ENCODE measurements at regions not wholly inside any gene's neighbourhood (a gene's known extent, or its start where the extent isn't known, plus 50 kb on each side); places are given as distances from the start of the nearest gene placed in this dataset.

DNA sequence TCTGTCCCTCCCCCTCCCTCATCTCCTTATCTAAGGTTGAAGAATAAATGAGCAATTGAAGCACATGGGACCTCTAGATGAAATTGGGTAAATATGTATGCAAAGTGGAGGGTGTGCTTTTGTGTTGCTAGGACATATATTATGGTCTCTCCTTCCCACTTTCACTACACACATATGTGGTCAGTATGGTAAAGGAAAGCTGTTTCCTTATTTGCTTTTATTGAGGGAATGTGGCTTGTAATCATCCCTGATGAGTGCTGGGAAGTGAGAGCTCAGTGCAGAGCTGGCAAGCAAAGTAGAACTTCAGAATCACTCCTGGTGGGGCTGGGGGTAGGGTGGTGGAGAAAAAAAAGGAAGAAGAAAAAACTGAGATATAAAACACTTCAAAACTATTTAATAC, 189.9 kb upstream of the ATP5MC3 start:
- DNase-seq (ENCODE audit: low read depth in 1 of 2, low spot score in 2 of 2), result no peak
- Histone ChIP-seq H3K4me1 (replicated peaks in 1 of 4; ENCODE audit: control insufficient read depth in 3 of 4, insufficient read depth in 4 of 4, low read length in 3 of 4) (peaks cover 0 to 9% (median 3%) of the 10 kb centered on the region in 4 experiments; a peak in 4 of 7 replicates), H2BK15ac (ENCODE audit: low read length) (no peak overlapping the region)

More for the DNA sequence above, 189.9 kb upstream of the ATP5MC3 start:
- H3K4ac ChIP-seq (replicated peaks; ENCODE audit: insufficient read length, low read depth, low read length), result no peak overlapping the region
- no peak overlapping the region for H3K9ac ChIP-seq (replicated peaks in 1 of 4; ENCODE audit: extremely low read depth in 1 of 4, low read depth in 3 of 4, low read length in 3 of 4)
- no peak overlapping the region for H4K5ac ChIP-seq (ENCODE audit: insufficient read length, low read depth, low read length)
- H4K20me1 ChIP-seq (replicated peaks in 1 of 2; ENCODE audit: control insufficient read depth in 1 of 2, insufficient read depth in 2 of 2, low read length in 2 of 2), result no peaks in the 10 kb centered on the region
- H4K91ac ChIP-seq (replicated peaks; ENCODE audit: insufficient read length, low read length), result no peak overlapping the region
- ChIA-PET POLR2A (ENCODE audit: partially characterized antibody) (no interaction called here), CTCF (ENCODE audit: partially characterized antibody) (interaction anchor here (0.9 to 1.1 kb wide), 4 partner anchors 8 to 711 kb away, joined by 3 to 5 read pairs (median 4); no protein-coding TSS in a partner anchor)
- no peak overlapping the region for H2AFZ ChIP-seq (ENCODE audit: low read length)
- no peak overlapping the region for H2BK20ac ChIP-seq (ENCODE audit: low read length)
- no peak overlapping the region for H2BK12ac ChIP-seq (ENCODE audit: low read depth, low read length)
- no peaks in the 10 kb centered on the region for H3K27me3 ChIP-seq (replicated peaks in 1 of 4; ENCODE audit: control insufficient read depth in 3 of 4, extremely low read depth in 1 of 4, insufficient read depth in 3 of 4, low read length in 3 of 4)
- no peak overlapping the region for H2BK120ac ChIP-seq (replicated peaks; ENCODE audit: low read depth, low read length)
- no peak overlapping the region for H3K27ac ChIP-seq (ENCODE audit: low read depth, low read length)
- no peak overlapping the region for H3K23ac ChIP-seq (ENCODE audit: insufficient read length)
- H3K79me2 ChIP-seq (ENCODE audit: control insufficient read depth in 1 of 2, insufficient read depth in 2 of 2, low read length in 2 of 2), result no peaks in the 10 kb centered on the region
- TF ChIP-seq KDM5A (IDR thresholded peaks at IDR 0.05; ENCODE audit: low read length), result no peak
- TF ChIP-seq BACH1 (IDR thresholded peaks at IDR 0.05; ENCODE audit: low read length), result no peak
- no peak for TF ChIP-seq PHF8 (conservative IDR thresholded peaks at IDR 0.05; ENCODE audit: low read depth, low read length)
- TF ChIP-seq, protein P1, sequence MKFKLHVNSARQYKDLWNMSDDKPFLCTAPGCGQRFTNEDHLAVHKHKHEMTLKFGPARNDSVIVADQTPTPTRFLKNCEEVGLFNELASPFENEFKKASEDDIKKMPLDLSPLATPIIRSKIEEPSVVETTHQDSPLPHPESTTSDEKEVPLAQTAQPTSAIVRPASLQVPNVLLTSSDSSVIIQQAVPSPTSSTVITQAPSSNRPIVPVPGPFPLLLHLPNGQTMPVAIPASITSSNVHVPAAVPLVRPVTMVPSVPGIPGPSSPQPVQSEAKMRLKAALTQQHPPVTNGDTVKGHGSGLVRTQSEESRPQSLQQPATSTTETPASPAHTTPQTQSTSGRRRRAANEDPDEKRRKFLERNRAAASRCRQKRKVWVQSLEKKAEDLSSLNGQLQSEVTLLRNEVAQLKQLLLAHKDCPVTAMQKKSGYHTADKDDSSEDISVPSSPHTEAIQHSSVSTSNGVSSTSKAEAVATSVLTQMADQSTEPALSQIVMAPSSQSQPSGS (IDR thresholded peaks at IDR 0.05; ENCODE audit: low read length), result no peak
- no peak for TF ChIP-seq POLR2A (IDR thresholded peaks at IDR 0.05; ENCODE audit: control extremely low read depth in 1 of 2, low read depth in 2 of 2, low read length in 2 of 2)
- no peak for TF ChIP-seq JUN (IDR thresholded peaks at IDR 0.05; ENCODE audit: low read depth, low read length)
- TF ChIP-seq NRF1 (IDR thresholded peaks at IDR 0.05; ENCODE audit: low read depth, low read length), result no peak
- TF ChIP-seq CBX5 (IDR thresholded peaks at IDR 0.05; ENCODE audit: low read depth, low read length), result no peak
- no peak for TF ChIP-seq ZNF274 (IDR thresholded peaks at IDR 0.05; ENCODE audit: borderline replicate concordance, extremely low read depth, low read length)
- TF ChIP-seq EGR1 (IDR thresholded peaks at IDR 0.05; ENCODE audit: borderline replicate concordance, low read depth, low read length), result no peak
- TF ChIP-seq SP2 (IDR thresholded peaks at IDR 0.05; ENCODE audit: low read length), result no peak
- no peak for FAIRE-seq
- no peak overlapping the region for H2AK5ac ChIP-seq (ENCODE audit: low read depth, low read length)
- no peak overlapping the region for H2BK5ac ChIP-seq (ENCODE audit: low read depth, low read length)
- no peak overlapping the region for H3K4me3 ChIP-seq (ENCODE audit: extremely low read depth in 1 of 4, insufficient read depth in 2 of 4, low read depth in 3 of 4, low read length in 4 of 4)
- no peaks in the 10 kb centered on the region for H3K36me3 ChIP-seq (ENCODE audit: control insufficient read depth in 2 of 4, insufficient read depth in 4 of 4, low read length in 3 of 4)
- H3K4me2 ChIP-seq (ENCODE audit: insufficient read depth in 1 of 2, low read depth in 2 of 2, low read length in 2 of 2), result no peak overlapping the region
- H3K23me2 ChIP-seq (ENCODE audit: low read depth, low read length), result no peaks in the 10 kb centered on the region; the same call in 1 of the 2 replicates
- no peaks in the 10 kb centered on the region for H3K9me3 ChIP-seq (ENCODE audit: insufficient read depth in 2 of 2, low read depth in 1 of 2, low read length in 1 of 2)
- no peak overlapping the region for H3K14ac ChIP-seq (ENCODE audit: insufficient read length)
- no peak overlapping the region for H3K18ac ChIP-seq (ENCODE audit: extremely low read depth, low read length)
- no peak overlapping the region for H4K8ac ChIP-seq (ENCODE audit: extremely low read depth, insufficient read depth, low read length)
- no peaks in the 10 kb centered on the region for H3K79me1 ChIP-seq (ENCODE audit: low read depth, low read length)
- H3K56ac ChIP-seq (replicated peaks; ENCODE audit: insufficient read length, low read depth, low read length), result no peak overlapping the region

Data from H1 (cell line).